Hepatocyte (in vitro differentiated cells): ENCODE measurements at regions not wholly inside any gene's neighbourhood (a gene's known extent, or its start where the extent isn't known, plus 50 kb on each side); places are given as distances from the start of the nearest gene placed in this dataset.

ENCODE experiments used
- CTCF ChIP-seq: fragments of 200-600 bp; sonication (generic); IDR thresholded peaks from 2 replicates; pipeline ENCODE4 v1.5.1; 2016; ENCODE audit warnings: antibody characterized with exemption, mild to moderate bottlenecking; ENCODE audit not compliant: poor library complexity
- EZH2 ChIP-seq: fragments of 200-600 bp; sonication (generic); IDR thresholded peaks from 2 replicates; pipeline ENCODE4 v1.6.1; 2016; ENCODE audit warnings: antibody characterized with exemption, mild to moderate bottlenecking, borderline replicate concordance
- EZH2phosphoT487 ChIP-seq: fragments of 200-600 bp; sonication (generic); IDR thresholded peaks from one replicate; pipeline ENCODE4 v1.6.1; 2018; ENCODE audit warnings: antibody characterized with exemption, mild to moderate bottlenecking, low read depth, moderate library complexity; ENCODE audit not compliant: unreplicated experiment, severe bottlenecking

GRCh38 chr21:35354078-35354477, 305.0 kb upstream of the RUNX1 start:
- TF ChIP-seq CTCF (no peak), EZH2 (no peak), EZH2phosphoT487 (no peak)
